OCI-LY7 (cell line): ENCODE measurements at regions not wholly inside any gene's neighbourhood (a gene's known extent, or its start where the extent isn't known, plus 50 kb on each side); places are given as distances from the start of the nearest gene placed in this dataset.

Experiments
- CTCF ChIP-seq: fragments of 200-600 bp; sonication (generic); conservative IDR thresholded peaks from 2 replicates; pipeline ENCODE4 v1.5.1; 2014; ENCODE audit warnings: mild to moderate bottlenecking, antibody characterized with exemption, low read length, moderate library complexity, mixed read lengths
- EZH2phosphoT487 ChIP-seq: fragments of 200-600 bp; sonication (generic); IDR thresholded peaks from 2 replicates; pipeline ENCODE4 v1.6.1; 2018; ENCODE audit warnings: low read depth, borderline replicate concordance, mild to moderate bottlenecking, mixed run types, antibody characterized with exemption, low read length, moderate library complexity, mixed read lengths

DNA sequence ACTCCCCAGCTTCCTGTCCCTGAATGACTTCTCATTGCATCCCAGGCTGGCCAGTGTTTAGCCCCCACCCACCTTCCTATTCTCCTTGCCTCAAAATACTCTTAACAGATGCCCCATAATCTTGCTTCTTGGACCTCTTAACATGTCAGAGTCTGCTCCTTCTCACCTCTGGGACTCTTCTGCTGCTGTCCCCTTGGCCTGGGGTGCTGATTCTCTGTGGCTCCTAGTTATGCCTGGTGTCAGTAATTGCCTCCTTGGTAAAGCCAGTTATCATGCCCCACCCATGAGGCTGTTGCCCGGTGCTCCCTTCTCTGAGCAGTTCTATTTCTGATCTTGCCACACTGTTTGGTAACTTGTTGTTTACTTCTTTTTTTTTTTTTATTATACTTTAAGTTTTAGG lies 256.8 kb downstream of the STIM2 start:
- TF ChIP-seq CTCF (no peak), EZH2phosphoT487 (no peak)
